BLaER1 treated with 17β-estradiol and CSF1 and Interleukin-3, amounts not matched to agents 10 nM and 100 nM (cell line): ENCODE measurements at regions not wholly inside any gene's neighbourhood (a gene's known extent, or its start where the extent isn't known, plus 50 kb on each side); places are given as distances from the start of the nearest gene placed in this dataset.
"Not testable (repeated sequence)": the region's sequence is repeated elsewhere in the genome, so short reads cannot be mapped to it uniquely, and the experiment has no call there.

ENCODE experiments used
- H3K27ac ChIP-seq, 11 experiments: shearing (Covaris generic); formaldehyde crosslinking; 2 replicates each; pipeline ENCODE4 v1.8.1; 2022
- H3K27me3 ChIP-seq, 11 experiments: shearing (Covaris generic); formaldehyde crosslinking; 2 replicates each; pipeline ENCODE4 v1.8.1; 2022
- H3K36me3 ChIP-seq, 11 experiments: shearing (Covaris generic); formaldehyde crosslinking; 2 replicates each; pipeline ENCODE4 v1.8.1; 2022
- H3K4me1 ChIP-seq, 10 experiments: shearing (Covaris generic); formaldehyde crosslinking; 2 replicates each; pipeline ENCODE4 v1.8.1; 2022
- H3K4me2 ChIP-seq, 11 experiments: shearing (Covaris generic); formaldehyde crosslinking; 2 replicates each; pipeline ENCODE4 v1.8.1; 2022
- H3K4me3 ChIP-seq, 10 experiments: shearing (Covaris generic); formaldehyde crosslinking; 2 replicates each; pipeline ENCODE4 v1.8.1; 2022
- H3K9ac ChIP-seq, 11 experiments: shearing (Covaris generic); formaldehyde crosslinking; 2 replicates each; pipeline ENCODE4 v1.8.1; 2022
- H3K9me3 ChIP-seq, 11 experiments: shearing (Covaris generic); formaldehyde crosslinking; replicated peaks in 1 of 11; 2 replicates each; pipeline ENCODE4 v1.8.1; 2022
- H4K20me1 ChIP-seq, 11 experiments: shearing (Covaris generic); formaldehyde crosslinking; 2 replicates each; pipeline ENCODE4 v1.8.1; 2022

DNA sequence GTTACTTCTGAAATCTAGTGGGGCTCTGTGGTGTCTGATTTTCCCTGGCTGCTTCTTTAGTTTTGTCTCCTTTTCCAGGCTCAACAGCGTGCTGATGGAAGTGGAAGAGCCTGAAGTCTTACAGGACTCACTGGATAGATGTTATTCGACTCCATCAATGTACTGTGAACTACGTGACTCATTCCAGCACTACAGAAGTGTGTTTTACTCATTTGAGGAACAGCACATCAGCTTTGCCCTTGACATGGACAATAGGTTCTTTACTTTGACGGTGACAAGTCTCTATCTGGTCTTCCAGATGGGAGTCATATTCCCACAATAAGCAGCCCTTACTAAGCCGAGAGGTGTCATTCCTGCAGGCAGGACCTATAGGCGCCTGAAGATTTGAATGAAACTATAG is 51.1 kb downstream of the NBPF8 start:
- H4K20me1 ChIP-seq, H3K9me3 ChIP-seq, H3K4me1 ChIP-seq, H3K36me3 ChIP-seq, H3K27ac ChIP-seq, H3K9ac ChIP-seq, H3K4me3 ChIP-seq, H3K4me2 ChIP-seq, H3K27me3 ChIP-seq: not testable (repeated sequence)

DNA sequence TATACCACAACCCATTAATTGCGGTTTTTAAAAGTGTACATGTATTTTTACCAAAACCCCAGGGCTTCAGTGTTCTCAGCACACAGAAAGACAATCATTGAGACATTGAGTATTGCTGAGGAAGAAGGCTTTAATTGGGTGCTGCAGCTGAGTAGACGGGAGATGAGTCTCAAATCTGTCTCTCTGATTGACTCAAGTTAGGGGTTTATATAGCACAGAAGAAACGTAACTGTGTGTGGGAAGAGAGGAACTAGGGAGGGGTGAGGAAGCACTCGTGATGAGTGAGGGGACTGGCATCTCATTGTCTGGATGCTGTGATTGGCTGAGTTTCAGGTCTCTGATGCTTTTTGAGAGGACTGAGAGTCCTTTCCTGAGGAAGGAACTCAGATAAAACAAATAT is 62.8 kb downstream of the NBPF8 start:
- not testable (repeated sequence) for H3K27me3 ChIP-seq, H3K27ac ChIP-seq, H3K9ac ChIP-seq, H4K20me1 ChIP-seq, H3K4me2 ChIP-seq, H3K4me3 ChIP-seq, H3K4me1 ChIP-seq
- Histone ChIP-seq H3K36me3 (peaks cover 0 to 12% (median 0%) of the 10 kb centered on the region in 11 experiments; a peak in 3 of 22 replicates), H3K9me3 (peaks cover 0 to 22% (median 16%) of the 10 kb centered on the region in 11 experiments; a peak in 14 of 22 replicates)

DNA sequence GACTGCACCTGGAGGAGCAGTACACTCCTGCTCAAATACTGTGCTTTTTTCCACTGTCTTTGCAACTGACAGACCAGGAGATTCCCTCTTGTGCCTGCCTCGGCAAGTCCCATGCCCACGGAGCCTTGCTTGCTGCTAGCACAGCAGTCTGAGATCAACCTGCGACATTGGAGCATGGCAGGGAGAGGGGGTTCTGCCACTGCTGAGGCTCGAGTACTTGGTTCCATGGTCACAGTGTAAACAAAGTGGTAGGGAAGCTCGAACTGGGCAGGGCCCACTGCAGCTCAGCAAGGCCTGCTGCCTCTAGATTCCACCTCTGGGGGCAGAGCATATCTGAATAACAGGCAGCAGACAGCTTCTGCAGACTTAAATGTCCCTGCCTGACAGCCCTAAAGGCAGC is 63.6 kb downstream of the NBPF8 start:
- not testable (repeated sequence) for H3K27ac ChIP-seq, H3K4me3 ChIP-seq, H3K9ac ChIP-seq, H3K4me1 ChIP-seq, H3K4me2 ChIP-seq, H4K20me1 ChIP-seq, H3K27me3 ChIP-seq
- peaks cover 0 to 12% (median 0%) of the 10 kb centered on the region in 11 experiments; a peak in 3 of 22 replicates for H3K36me3 ChIP-seq
- peaks cover 0 to 22% (median 16%) of the 10 kb centered on the region in 11 experiments; a peak in 14 of 22 replicates for H3K9me3 ChIP-seq

GRCh38 chr1:120487542-120487941 is 72.7 kb downstream of the NBPF8 start:
- not testable (repeated sequence) for H3K4me1 ChIP-seq, H3K4me2 ChIP-seq, H3K9me3 ChIP-seq, H3K9ac ChIP-seq, H3K4me3 ChIP-seq, H3K27me3 ChIP-seq, H4K20me1 ChIP-seq, H3K27ac ChIP-seq
- H3K36me3 ChIP-seq = peaks cover 0 to 16% (median 0%) of the 10 kb centered on the region in 11 experiments; a peak in 2 of 22 replicates

DNA sequence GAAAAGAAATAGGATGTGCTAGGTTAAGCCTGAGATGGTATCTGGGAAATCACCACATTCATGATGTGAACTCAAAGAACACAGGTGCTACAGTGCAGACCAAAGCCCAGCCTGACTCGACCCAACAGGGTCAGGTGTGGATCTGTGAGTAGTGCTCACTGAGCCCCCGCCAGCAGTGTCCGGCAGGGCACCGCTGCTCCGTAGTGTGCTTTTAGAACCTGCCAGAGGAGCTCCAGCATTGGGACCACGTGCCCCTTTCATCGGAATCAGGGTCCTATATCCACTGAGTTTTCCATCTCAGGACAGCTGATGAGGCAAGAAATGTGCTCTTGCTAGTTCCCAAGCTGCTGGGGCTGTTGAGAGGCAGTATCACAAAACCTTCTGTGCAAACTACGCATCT is 74.4 kb downstream of the NBPF8 start:
- not testable (repeated sequence) for H4K20me1 ChIP-seq, H3K4me1 ChIP-seq, H3K27me3 ChIP-seq, H3K4me2 ChIP-seq, H3K9ac ChIP-seq, H3K4me3 ChIP-seq, H3K27ac ChIP-seq, H3K9me3 ChIP-seq
- H3K36me3 ChIP-seq = peaks cover 0 to 19% (median 0%) of the 10 kb centered on the region in 11 experiments; a peak in 2 of 22 replicates

DNA sequence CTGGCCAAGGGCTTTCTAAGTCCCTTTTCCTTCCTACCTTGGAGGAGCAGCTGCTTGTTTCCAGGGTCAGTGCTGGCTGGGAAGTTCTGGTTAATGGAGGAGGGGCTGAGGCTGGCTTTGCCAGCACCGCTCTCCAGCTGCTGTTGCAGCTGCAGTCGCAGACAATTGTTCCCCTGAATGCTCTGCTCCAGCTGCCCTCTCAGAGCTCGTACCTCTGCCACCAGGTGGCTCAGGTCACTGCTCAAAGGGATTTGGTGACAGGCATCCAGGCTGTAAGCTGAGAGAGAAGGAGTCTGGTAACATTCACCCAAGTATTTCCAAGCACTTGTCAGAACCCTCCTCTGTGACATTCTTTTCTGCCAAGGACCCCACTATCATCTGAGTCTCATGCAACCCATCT is 82.3 kb downstream of the NBPF8 start:
- not testable (repeated sequence) for H3K4me2 ChIP-seq

DNA sequence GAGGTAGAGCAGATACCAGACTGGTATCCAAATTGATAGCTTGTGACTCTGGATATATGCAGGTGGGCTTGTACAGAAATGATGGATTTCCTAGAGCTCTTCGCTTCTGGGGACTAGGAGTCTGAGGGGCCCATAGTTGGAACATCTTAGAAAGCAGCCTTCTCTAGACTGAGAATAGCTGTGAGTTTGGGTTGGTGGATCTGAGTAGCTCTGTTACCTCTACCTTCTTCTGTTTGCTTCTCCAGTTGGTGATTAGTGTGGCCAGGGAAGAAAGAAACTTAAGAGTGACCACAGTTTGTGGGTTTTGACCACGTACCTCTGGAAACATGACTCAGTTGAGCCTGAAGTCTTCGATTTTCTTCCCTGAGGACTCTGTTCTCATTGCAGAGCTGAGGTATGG is 88.4 kb downstream of the NBPF8 start:
- H4K20me1 ChIP-seq, H3K36me3 ChIP-seq, H3K9ac ChIP-seq, H3K4me1 ChIP-seq, H3K4me3 ChIP-seq, H3K27ac ChIP-seq, H3K9me3 ChIP-seq, H3K4me2 ChIP-seq, H3K27me3 ChIP-seq: not testable (repeated sequence)

More for the DNA sequence above, 82.3 kb downstream of the NBPF8 start:
- H3K4me3 ChIP-seq, H3K36me3 ChIP-seq, H3K27ac ChIP-seq, H3K4me1 ChIP-seq, H3K27me3 ChIP-seq, H4K20me1 ChIP-seq, H3K9me3 ChIP-seq, H3K9ac ChIP-seq: not testable (repeated sequence)

DNA sequence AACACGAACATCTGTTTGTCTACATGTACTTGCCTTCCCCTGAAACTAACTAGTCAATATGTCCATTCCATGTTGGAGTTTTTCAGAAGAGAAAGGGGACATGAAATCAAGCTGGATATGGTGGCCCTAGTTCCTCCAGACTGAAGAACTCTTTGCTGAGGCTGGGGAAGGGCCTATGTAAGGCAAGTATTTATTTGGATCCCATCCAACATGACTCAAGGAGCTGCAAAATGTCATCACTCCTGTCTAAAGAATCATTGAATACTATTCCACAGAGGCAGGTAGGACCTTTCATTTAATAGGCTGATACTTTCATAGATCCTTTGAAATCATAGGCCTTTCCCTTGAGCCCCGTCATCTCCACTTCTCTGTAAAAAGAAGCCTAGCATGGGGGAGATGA is 91.5 kb downstream of the NBPF8 start:
- H3K36me3 ChIP-seq, H3K9ac ChIP-seq, H3K27me3 ChIP-seq, H4K20me1 ChIP-seq, H3K9me3 ChIP-seq, H3K4me3 ChIP-seq, H3K4me1 ChIP-seq, H3K27ac ChIP-seq, H3K4me2 ChIP-seq: not testable (repeated sequence)

GRCh38 chr1:120508351-120508750 is 93.5 kb downstream of the NBPF8 start:
- H3K4me2 ChIP-seq, H3K27me3 ChIP-seq, H3K9ac ChIP-seq, H3K9me3 ChIP-seq, H4K20me1 ChIP-seq, H3K4me1 ChIP-seq, H3K4me3 ChIP-seq, H3K27ac ChIP-seq, H3K36me3 ChIP-seq: not testable (repeated sequence)

DNA sequence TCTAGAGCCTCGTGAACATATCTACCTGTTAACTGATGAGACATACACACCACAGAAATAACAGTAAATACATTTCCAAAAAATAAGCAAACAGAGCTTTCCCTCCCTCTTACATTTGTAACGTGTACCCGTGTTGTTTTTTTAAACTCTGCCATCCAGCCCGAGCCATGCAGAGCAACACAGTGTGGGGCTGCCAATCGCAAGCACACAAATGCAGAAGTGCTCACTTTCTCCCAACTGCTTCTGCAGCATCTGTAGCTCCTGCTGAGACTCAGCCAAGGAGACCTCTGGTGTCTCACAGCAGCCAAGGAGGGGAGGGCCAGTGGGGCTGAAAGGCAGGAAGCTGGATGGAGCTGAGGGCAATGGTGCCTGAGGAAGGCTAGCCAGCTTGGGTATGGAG is 94.4 kb downstream of the NBPF8 start:
- not testable (repeated sequence) for H3K4me3 ChIP-seq, H3K9ac ChIP-seq, H3K27me3 ChIP-seq, H3K27ac ChIP-seq, H3K4me1 ChIP-seq, H3K9me3 ChIP-seq, H4K20me1 ChIP-seq, H3K4me2 ChIP-seq, H3K36me3 ChIP-seq

- H3K9ac ChIP-seq, H3K4me2 ChIP-seq, H4K20me1 ChIP-seq, H3K36me3 ChIP-seq, H3K27me3 ChIP-seq, H3K27ac ChIP-seq, H3K4me1 ChIP-seq, H3K9me3 ChIP-seq, H3K4me3 ChIP-seq: not testable (repeated sequence)
Measured at GRCh38 chr1:120513099-120513498, 98.3 kb downstream of the NBPF8 start.

DNA sequence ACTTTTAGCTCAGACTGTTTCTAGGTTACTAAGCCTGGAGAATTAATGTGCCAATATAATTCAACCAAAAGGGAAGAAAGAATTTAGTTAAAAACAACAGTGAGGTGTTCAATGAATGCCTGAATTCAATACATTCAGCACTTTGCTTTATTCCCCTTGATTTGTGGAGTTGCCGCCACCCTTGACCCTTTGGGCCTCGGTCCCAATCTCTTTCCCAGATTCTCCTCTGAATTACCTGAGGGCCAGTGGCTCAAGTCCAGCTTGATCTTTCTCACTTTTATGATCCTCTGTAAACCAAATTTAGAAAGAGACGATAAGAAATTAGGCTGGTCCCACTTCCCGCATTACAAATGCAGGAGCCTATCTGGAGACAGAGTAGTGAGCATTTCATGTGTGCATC is 98.7 kb downstream of the NBPF8 start:
- H3K36me3 ChIP-seq, H3K9ac ChIP-seq, H3K27me3 ChIP-seq, H3K9me3 ChIP-seq, H3K4me3 ChIP-seq, H3K4me1 ChIP-seq, H3K27ac ChIP-seq, H3K4me2 ChIP-seq, H4K20me1 ChIP-seq: not testable (repeated sequence)

GRCh38 chr1:120519196-120519595 is 104.4 kb downstream of the NBPF8 start:
- not testable (repeated sequence) for H3K4me2 ChIP-seq, H3K4me3 ChIP-seq, H3K36me3 ChIP-seq, H4K20me1 ChIP-seq, H3K9me3 ChIP-seq, H3K27me3 ChIP-seq, H3K4me1 ChIP-seq, H3K9ac ChIP-seq, H3K27ac ChIP-seq

DNA sequence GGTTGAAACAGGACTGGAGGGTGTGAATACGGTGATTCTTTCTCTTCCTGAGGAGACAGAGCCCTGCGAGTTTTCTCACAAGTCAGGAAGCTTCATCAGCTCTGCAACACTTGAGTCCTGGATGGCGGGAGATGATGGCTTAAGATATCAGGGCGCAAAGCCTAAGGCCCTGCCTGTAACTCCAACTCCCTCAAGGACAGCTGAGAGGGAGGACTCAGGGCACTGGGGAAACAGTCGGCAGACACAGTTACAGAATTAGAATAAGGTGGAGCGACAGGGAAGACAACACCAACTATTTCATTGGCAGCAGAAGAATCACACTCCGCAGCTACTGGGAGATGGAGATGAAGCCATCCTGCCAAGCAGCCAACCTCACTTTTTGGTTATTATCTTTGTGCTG is 109.6 kb downstream of the NBPF8 start:
- not testable (repeated sequence) for H3K4me3 ChIP-seq, H3K4me2 ChIP-seq, H3K27me3 ChIP-seq, H3K27ac ChIP-seq, H3K9me3 ChIP-seq, H4K20me1 ChIP-seq, H3K36me3 ChIP-seq, H3K4me1 ChIP-seq, H3K9ac ChIP-seq

DNA sequence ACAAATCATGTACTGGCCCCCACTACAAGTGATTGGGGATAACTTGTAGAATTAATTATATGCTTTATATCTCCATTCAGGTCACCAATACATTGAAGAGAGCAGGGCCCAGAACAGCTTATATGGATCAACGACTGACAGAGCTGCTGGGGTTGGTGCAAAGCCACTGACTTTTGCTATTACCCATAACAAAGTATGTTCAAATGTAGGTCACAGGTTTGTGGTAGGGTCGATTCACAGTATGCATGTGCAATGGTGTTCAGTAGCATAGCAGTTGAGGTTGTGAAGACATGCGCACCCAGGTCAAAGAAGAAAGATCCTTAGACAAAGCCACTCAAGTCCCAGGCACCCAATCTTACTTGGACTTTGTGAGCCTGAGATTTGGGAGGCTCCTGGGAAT is 110.6 kb downstream of the NBPF8 start:
- not testable (repeated sequence) for H3K4me3 ChIP-seq, H3K4me1 ChIP-seq

More for the DNA sequence above, 110.6 kb downstream of the NBPF8 start:
- H3K27ac ChIP-seq, H3K27me3 ChIP-seq, H3K36me3 ChIP-seq, H4K20me1 ChIP-seq, H3K9me3 ChIP-seq, H3K9ac ChIP-seq, H3K4me2 ChIP-seq: not testable (repeated sequence)
